IMR-90 (cell line): ENCODE measurements at regions not wholly inside any gene's neighbourhood (a gene's known extent, or its start where the extent isn't known, plus 50 kb on each side); places are given as distances from the start of the nearest gene placed in this dataset.

ENCODE experiments used
- ATAC-seq: fragments of 200-7000 bp; cut with Tn5 transposase; 2 replicates; pipeline ENCODE4 v1.9.1; 2020; ENCODE audit warnings: low read depth, mild to moderate bottlenecking, moderate library complexity
- BruUV-seq: library from RNA; stranded (reverse); fragments of 400-500 nt; replicated peaks from 2 replicates; lab custom pipeline; 2021; lab: Mats Ljungman, UMichigan
- CTCF ChIA-PET: fragments of 300-600 bp; formaldehyde crosslinking; extraction: SDS; loops from one replicate; lab custom pipeline; 2021; ENCODE audit warnings: antibody characterized with exemption; lab: Yijun Ruan, JAX
- POLR2A ChIA-PET: fragments of 300-600 bp; sonication (Branson Sonifier 250); formaldehyde crosslinking; loops from one replicate; lab custom pipeline; 2022; ENCODE audit warnings: antibody characterized with exemption; ENCODE audit not compliant: unreplicated experiment; lab: Charles Lee
- DNase-seq: peaks from one replicate; pipeline ENCODE4 v3.0.0; 2013
- H2AFZ ChIP-seq: replicated peaks from 2 replicates; pipeline ENCODE3; 2013; ENCODE audit warnings: low read length, mild to moderate bottlenecking; ENCODE audit not compliant: poor library complexity
- H2AK5ac ChIP-seq: 2 replicates; pipeline ENCODE4 v1.6.1; 2013; ENCODE audit warnings: low read depth, low read length, inconsistent platforms
- H2AK9ac ChIP-seq: replicated peaks from 2 replicates; pipeline ENCODE3; 2013; ENCODE audit warnings: mild to moderate bottlenecking, low read depth, low read length, moderate library complexity; ENCODE audit not compliant: poor library complexity
- H2BK120ac ChIP-seq: 2 replicates; pipeline ENCODE4 v1.6.1; 2013; ENCODE audit warnings: low read depth, low read length, inconsistent platforms
- H2BK15ac ChIP-seq: 3 replicates; pipeline ENCODE4 v1.6.1; 2013; ENCODE audit warnings: low read depth, low read length, inconsistent platforms
- H2BK20ac ChIP-seq: 2 replicates; pipeline ENCODE4 v1.6.1; 2013; ENCODE audit warnings: low read depth, mild to moderate bottlenecking, inconsistent platforms, low read length, moderate library complexity
- H2BK5ac ChIP-seq: 2 replicates; pipeline ENCODE4 v1.6.1; 2013; ENCODE audit warnings: mild to moderate bottlenecking, low read depth, low read length, inconsistent platforms; ENCODE audit not compliant: poor library complexity, severe bottlenecking
- H3K14ac ChIP-seq: replicated peaks from 2 replicates; pipeline ENCODE4 v1.6.1; 2013; ENCODE audit warnings: low read depth, low read length, inconsistent platforms
- H3K18ac ChIP-seq: 2 replicates; pipeline ENCODE4 v1.6.1; 2013; ENCODE audit warnings: low read depth, low read length, control low read depth
- H3K23ac ChIP-seq: 2 replicates; pipeline ENCODE4 v1.6.1; 2013; ENCODE audit warnings: low read depth, low read length, inconsistent platforms
- H3K27ac ChIP-seq: 2 replicates; pipeline ENCODE4 v1.5.1; 2013; ENCODE audit warnings: mild to moderate bottlenecking, control low read depth, low read length; ENCODE audit not compliant: insufficient read depth
- H3K27me3 ChIP-seq: 2 replicates; pipeline ENCODE4 v1.6.1; 2013; ENCODE audit warnings: low read length; ENCODE audit not compliant: control insufficient read depth, insufficient read depth
- H3K36me3 ChIP-seq: 2 replicates; pipeline ENCODE4 v1.6.1; 2013; ENCODE audit warnings: low read length, mixed read lengths; ENCODE audit not compliant: control insufficient read depth, insufficient read depth
- H3K4ac ChIP-seq: 2 replicates; pipeline ENCODE4 v1.6.1; 2013; ENCODE audit warnings: low read depth, low read length, inconsistent platforms
- H3K4me1 ChIP-seq: 2 replicates; pipeline ENCODE4 v1.6.1; 2013; ENCODE audit warnings: low read length, mixed read lengths; ENCODE audit not compliant: control insufficient read depth, insufficient read depth
- H3K4me2 ChIP-seq: 2 replicates; pipeline ENCODE4 v1.6.1; 2013; ENCODE audit warnings: low read depth, mild to moderate bottlenecking, control low read depth, low read length, moderate library complexity
- H3K4me3 ChIP-seq: 2 replicates; pipeline ENCODE4 v1.5.1; 2013; ENCODE audit warnings: low read depth, mild to moderate bottlenecking, control low read depth, low read length, moderate library complexity; ENCODE audit not compliant: insufficient read depth
- H3K56ac ChIP-seq: 2 replicates; pipeline ENCODE4 v1.6.1; 2013; ENCODE audit warnings: low read length, inconsistent platforms; ENCODE audit not compliant: insufficient read depth; ENCODE audit errors: extremely low read depth
- H3K79me1 ChIP-seq, 2 experiments: 2 replicates each; pipeline ENCODE4 v1.6.1; 2013; ENCODE audit warnings: low read length in 2 of 2, inconsistent platforms in 1 of 2, low read depth in 1 of 2
- H3K9ac ChIP-seq: 2 replicates; pipeline ENCODE4 v1.6.1; 2013; ENCODE audit warnings: low read depth, low read length, control low read depth
- H3K9me1 ChIP-seq: 2 replicates; pipeline ENCODE4 v1.6.1; 2013; ENCODE audit warnings: low read length, inconsistent platforms; ENCODE audit not compliant: insufficient read depth
- H3K9me3 ChIP-seq: 2 replicates; pipeline ENCODE4 v1.6.1; 2013; ENCODE audit warnings: low read length; ENCODE audit not compliant: control insufficient read depth, insufficient read depth
- H4K20me1 ChIP-seq: 2 replicates; pipeline ENCODE4 v1.6.1; 2013; ENCODE audit warnings: low read length, inconsistent platforms; ENCODE audit not compliant: insufficient read depth
- H4K5ac ChIP-seq: 2 replicates; pipeline ENCODE4 v1.6.1; 2013; ENCODE audit warnings: mild to moderate bottlenecking, low read depth, low read length, control low read depth
- H4K8ac ChIP-seq, 2 experiments: 2 replicates each; pipeline ENCODE4 v1.6.1; 2013; ENCODE audit warnings: low read depth in 2 of 2, low read length in 2 of 2, control low read depth in 1 of 2, inconsistent platforms in 1 of 2
- H4K91ac ChIP-seq: 2 replicates; pipeline ENCODE4 v1.6.1; 2013; ENCODE audit warnings: low read depth, low read length, inconsistent platforms; ENCODE audit not compliant: insufficient read depth
- BHLHE40 ChIP-seq: fragments of 150-350 bp; IDR thresholded peaks from 2 replicates; pipeline ENCODE4 v1.6.1; 2016; ENCODE audit warnings: mild to moderate bottlenecking, low read depth, low read length
- CEBPB ChIP-seq: IDR thresholded peaks from 2 replicates; pipeline ENCODE4 v1.6.1; 2012; ENCODE audit warnings: low read depth, low read length, improper control_type of control experiment
- CHD1 ChIP-seq: IDR thresholded peaks from 2 replicates; pipeline ENCODE4 v1.6.1; 2012; ENCODE audit warnings: low read depth, low read length, improper control_type of control experiment
- CTCF ChIP-seq: conservative IDR thresholded peaks from 2 replicates; pipeline ENCODE4 v1.5.1; 2012; ENCODE audit warnings: mild to moderate bottlenecking, low read depth, low read length, improper control_type of control experiment
- ELK1 ChIP-seq: fragments of 150-350 bp; IDR thresholded peaks from 2 replicates; pipeline ENCODE4 v1.6.1; 2016; ENCODE audit warnings: low read depth, mild to moderate bottlenecking, low read length, moderate library complexity, borderline replicate concordance
- FOS ChIP-seq: fragments of 150-350 bp; IDR thresholded peaks from 2 replicates; pipeline ENCODE4 v1.6.1; 2016; ENCODE audit warnings: low read depth, low read length
- MAFK ChIP-seq: IDR thresholded peaks from 2 replicates; pipeline ENCODE4 v1.6.1; 2012; ENCODE audit warnings: low read depth, low read length, improper control_type of control experiment
- MAZ ChIP-seq: IDR thresholded peaks from 2 replicates; pipeline ENCODE4 v1.6.1; 2012; ENCODE audit warnings: low read depth, mild to moderate bottlenecking, low read length, improper control_type of control experiment, moderate library complexity, borderline replicate concordance
- MXI1 ChIP-seq: IDR thresholded peaks from 2 replicates; pipeline ENCODE4 v1.6.1; 2012; ENCODE audit warnings: low read depth, mild to moderate bottlenecking, low read length, moderate library complexity, borderline replicate concordance
- NFE2L2 ChIP-seq: fragments of 150-350 bp; IDR thresholded peaks from 2 replicates; pipeline ENCODE4 v1.6.1; 2016; ENCODE audit warnings: low read depth, mild to moderate bottlenecking, low read length
- POLR2A ChIP-seq: IDR thresholded peaks from 2 replicates; pipeline ENCODE4 v1.6.1; 2012; ENCODE audit warnings: mild to moderate bottlenecking, low read depth, low read length
- RAD21 ChIP-seq: IDR thresholded peaks from 2 replicates; pipeline ENCODE4 v1.6.1; 2012; ENCODE audit warnings: low read length, improper control_type of control experiment
- RCOR1 ChIP-seq: IDR thresholded peaks from 2 replicates; pipeline ENCODE4 v1.6.1; 2012; ENCODE audit warnings: mild to moderate bottlenecking, low read length, improper control_type of control experiment; ENCODE audit not compliant: insufficient replicate concordance
- RFX5 ChIP-seq: IDR thresholded peaks from 2 replicates; pipeline ENCODE4 v1.8.0; 2012; ENCODE audit warnings: low read depth, mild to moderate bottlenecking, low read length, moderate library complexity
- SMC3 ChIP-seq: fragments of 150-350 bp; IDR thresholded peaks from 2 replicates; pipeline ENCODE4 v1.6.1; 2016; ENCODE audit warnings: low read depth, mild to moderate bottlenecking, antibody characterized with exemption, low read length, moderate library complexity
- USF2 ChIP-seq: fragments of 150-350 bp; IDR thresholded peaks from 2 replicates; pipeline ENCODE4 v1.6.1; 2017; ENCODE audit warnings: mild to moderate bottlenecking, antibody characterized with exemption, low read length, low read depth
- WGBS, 2 experiments: methylation state at CpG; one replicate each; pipeline versions ENCODE4 v1.1.5 to v1.1.7; 2013; ENCODE audit warnings: missing lambda C conversion rate in 2 of 2; ENCODE audit not compliant: insufficient read length in 1 of 2; ENCODE audit errors: extremely low coverage in 2 of 2; 5-methylcytosine and 5-hydroxymethylcytosine counted together
- dilution Hi-C: fragments of 300-500 bp; cut with HindIII; formaldehyde crosslinking; loops from one replicate; pipeline ENCODE4 v1.14.3; 2018; ENCODE audit warnings: low sequenced_read_pairs; ENCODE audit not compliant: unreplicated experiment
- in situ Hi-C: fragments of 300-500 bp; cut with MboI; formaldehyde crosslinking; loops from 3 replicates; pipeline ENCODE4 v1.14.3; 2019; ENCODE audit warnings: low sequenced_read_pairs, inconsistent platforms, mixed read lengths
- intact Hi-C: fragments of 100-400 bp; cut with micrococcal nuclease; formaldehyde crosslinking; loops from 2 replicates; pipeline ENCODE4 v1.10.0; 2022

- H3K36me3 ChIP-seq = no peaks in the 10 kb centered on the region
- H2BK5ac ChIP-seq = no peak overlapping the region
- H4K91ac ChIP-seq = no peak overlapping the region
- no peak overlapping the region for H3K23ac ChIP-seq
- TF ChIP-seq CEBPB (no peak), RCOR1 (no peak), BHLHE40 (no peak), RFX5 (no peak), MXI1 (no peak), POLR2A (no peak), CTCF (no peak), NFE2L2 (no peak), SMC3 (no peak), ELK1 (no peak), CHD1 (no peak), USF2 (no peak), FOS (no peak), RAD21 (no peak), MAZ (no peak), MAFK (no peak)
- no peak overlapping the region for H3K27ac ChIP-seq
- no peak overlapping the region for H2BK120ac ChIP-seq
- DNase-seq (no peak), ATAC-seq (no peak)
- ChIA-PET POLR2A (no interaction called here), CTCF (no interaction called here)
- no TSS peak for BruUV-seq
- no peak overlapping the region for H3K4me2 ChIP-seq
- no peaks in the 10 kb centered on the region for H3K9me1 ChIP-seq
- dilution Hi-C loops = no loop called here
- H3K4me1 ChIP-seq = no peaks in the 10 kb centered on the region
- H4K5ac ChIP-seq = no peak overlapping the region
- intact Hi-C loops = no loop called here
- H2BK20ac ChIP-seq = no peak overlapping the region
- no peak overlapping the region for H3K9ac ChIP-seq
- H4K20me1 ChIP-seq = no peaks in the 10 kb centered on the region
- H3K14ac ChIP-seq = no peak overlapping the region
- H3K79me1 ChIP-seq = no peaks in the 10 kb centered on the region
- no peak overlapping the region for H3K18ac ChIP-seq
- no peak overlapping the region for H2AK9ac ChIP-seq
- WGBS, 2 experiments = no CpG with 5 or more reads among the region's 2 CpGs
- 0 out of 2 replicates have a peak, but pooled peaks cover 2% of the 10 kb centered on the region for H3K9me3 ChIP-seq
- H3K4ac ChIP-seq = no peak overlapping the region
- H3K56ac ChIP-seq = no peak overlapping the region
- H2BK15ac ChIP-seq = no peak overlapping the region
- in situ Hi-C loops = no loop called here
- no peak overlapping the region for H3K4me3 ChIP-seq
- no peak overlapping the region for H4K8ac ChIP-seq
- H2AFZ ChIP-seq = no peak overlapping the region
- no peak overlapping the region for H2AK5ac ChIP-seq
- H3K27me3 ChIP-seq = no peaks in the 10 kb centered on the region
Measured at GRCh38 chr13:58461217-58461616, 829.7 kb downstream of the PCDH17 start.
